ENCODE measurements at regions not wholly inside any gene's neighbourhood (a gene's known extent, or its start where the extent isn't known, plus 50 kb on each side); places are given as distances from the start of the nearest gene placed in this dataset.

DNA sequence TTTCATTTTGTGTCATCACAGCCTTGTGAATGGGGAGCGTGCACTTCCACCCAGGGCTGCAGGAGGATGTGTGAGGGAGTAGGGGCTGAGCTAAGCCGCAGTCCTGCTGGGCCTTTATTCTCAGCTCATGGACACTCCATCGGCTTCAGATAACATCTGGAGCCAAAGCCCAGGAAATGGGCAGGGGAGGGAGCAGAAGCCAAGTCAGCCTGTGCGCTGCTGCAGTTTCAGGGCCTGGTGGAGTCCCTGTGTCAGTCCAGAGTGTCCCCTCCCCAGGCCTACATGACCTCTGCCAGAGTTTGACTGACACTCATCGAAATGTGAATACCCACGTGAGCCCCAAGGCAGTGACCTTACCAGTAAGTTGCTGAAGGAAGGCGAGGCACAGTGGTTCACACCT lies 242.2 kb downstream of the LOXHD1 start:
- TF ChIP-seq, protein P1, sequence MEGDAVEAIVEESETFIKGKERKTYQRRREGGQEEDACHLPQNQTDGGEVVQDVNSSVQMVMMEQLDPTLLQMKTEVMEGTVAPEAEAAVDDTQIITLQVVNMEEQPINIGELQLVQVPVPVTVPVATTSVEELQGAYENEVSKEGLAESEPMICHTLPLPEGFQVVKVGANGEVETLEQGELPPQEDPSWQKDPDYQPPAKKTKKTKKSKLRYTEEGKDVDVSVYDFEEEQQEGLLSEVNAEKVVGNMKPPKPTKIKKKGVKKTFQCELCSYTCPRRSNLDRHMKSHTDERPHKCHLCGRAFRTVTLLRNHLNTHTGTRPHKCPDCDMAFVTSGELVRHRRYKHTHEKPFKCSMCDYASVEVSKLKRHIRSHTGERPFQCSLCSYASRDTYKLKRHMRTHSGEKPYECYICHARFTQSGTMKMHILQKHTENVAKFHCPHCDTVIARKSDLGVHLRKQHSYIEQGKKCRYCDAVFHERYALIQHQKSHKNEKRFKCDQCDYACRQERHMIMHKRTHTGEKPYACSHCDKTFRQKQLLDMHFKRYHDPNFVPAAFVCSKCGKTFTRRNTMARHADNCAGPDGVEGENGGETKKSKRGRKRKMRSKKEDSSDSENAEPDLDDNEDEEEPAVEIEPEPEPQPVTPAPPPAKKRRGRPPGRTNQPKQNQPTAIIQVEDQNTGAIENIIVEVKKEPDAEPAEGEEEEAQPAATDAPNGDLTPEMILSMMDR (IDR thresholded peaks at IDR 0.05; ENCODE audit: unreplicated experiment), result no peak
- H3K4me1 Mint-ChIP-seq, result peaks cover 34% of the 10 kb centered on the region
- no peaks in the 10 kb centered on the region for H3K36me3 Mint-ChIP-seq
- no peak for DNase-seq (ENCODE audit: low spot score in 2 of 2, unreplicated experiment in 2 of 2)
- H3K9me3 Mint-ChIP-seq, result no peaks in the 10 kb centered on the region
- no peaks in the 10 kb centered on the region for H3K27me3 Mint-ChIP-seq (ENCODE audit: low read depth)
- H3K27ac Mint-ChIP-seq, result no peak overlapping the region
- no peak overlapping the region for H3K4me3 Mint-ChIP-seq

GRCh38 chr18:46415532-46416252 lies 241.3 kb downstream of the LOXHD1 start:
- no peaks in the 10 kb centered on the region for H3K27me3 Mint-ChIP-seq (ENCODE audit: low read depth)
- no peaks in the 10 kb centered on the region for H3K36me3 Mint-ChIP-seq
- H3K4me1 Mint-ChIP-seq, result peaks cover 37% of the 10 kb centered on the region
- no peak overlapping the region for H3K27ac Mint-ChIP-seq
- TF ChIP-seq, protein P1 (IDR thresholded peaks at IDR 0.05; ENCODE audit: unreplicated experiment), result no peak
- no peaks in the 10 kb centered on the region for H3K9me3 Mint-ChIP-seq
- H3K4me3 Mint-ChIP-seq, result no peak overlapping the region
- no peak for DNase-seq (ENCODE audit: low spot score in 2 of 2, unreplicated experiment in 2 of 2)

GRCh38 chr18:46416706-46417638 lies 240.0 kb downstream of the LOXHD1 start:
- DNase-seq (ENCODE audit: low spot score in 2 of 2, unreplicated experiment in 2 of 2), result no peak
- H3K27me3 Mint-ChIP-seq (ENCODE audit: low read depth), result no peaks in the 10 kb centered on the region
- no peak overlapping the region for H3K4me3 Mint-ChIP-seq
- no peaks in the 10 kb centered on the region for H3K9me3 Mint-ChIP-seq
- no peak overlapping the region for H3K27ac Mint-ChIP-seq
- TF ChIP-seq, protein P1 (IDR thresholded peaks at IDR 0.05; ENCODE audit: unreplicated experiment), result no peak
- H3K36me3 Mint-ChIP-seq, result no peaks in the 10 kb centered on the region
- H3K4me1 Mint-ChIP-seq, result peaks cover 36% of the 10 kb centered on the region

DNA sequence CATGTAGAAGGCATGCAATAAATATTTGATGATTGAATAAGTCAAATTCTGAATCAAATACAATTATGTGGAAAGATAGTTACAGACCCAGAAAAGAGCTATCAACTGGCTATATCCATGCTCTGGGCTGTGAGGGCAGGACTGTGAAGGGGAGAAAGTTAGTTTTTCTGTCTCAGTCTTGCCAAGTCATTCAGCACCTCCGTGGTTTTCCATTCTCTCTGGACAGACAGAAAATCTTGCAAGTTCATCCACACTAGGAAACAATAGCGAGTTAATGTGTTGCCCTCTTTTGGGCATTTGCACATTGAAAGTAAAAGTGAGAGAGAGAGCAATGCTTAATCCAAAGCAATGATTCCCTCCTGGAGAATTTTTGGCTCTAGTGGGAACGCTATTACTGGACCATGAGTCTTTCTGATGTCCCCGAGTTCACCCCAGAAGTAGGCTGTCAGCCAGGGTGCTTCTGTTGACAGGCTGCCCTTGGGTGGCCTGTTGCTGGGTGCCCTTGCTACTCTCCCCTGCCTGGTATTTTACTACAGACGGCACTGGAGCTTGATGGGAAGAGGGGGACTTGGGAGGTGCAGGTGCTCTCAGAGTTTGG lies 238.3 kb downstream of the LOXHD1 start:
- peaks cover 19% of the 10 kb centered on the region for H3K4me1 Mint-ChIP-seq
- H3K4me3 Mint-ChIP-seq, result no peak overlapping the region
- no peak overlapping the region for H3K27ac Mint-ChIP-seq
- H3K9me3 Mint-ChIP-seq, result no peaks in the 10 kb centered on the region
- TF ChIP-seq, protein P1 (IDR thresholded peaks at IDR 0.05; ENCODE audit: unreplicated experiment), result no peak
- no peak for DNase-seq (ENCODE audit: low spot score in 2 of 2, unreplicated experiment in 2 of 2)
- no peaks in the 10 kb centered on the region for H3K27me3 Mint-ChIP-seq (ENCODE audit: low read depth)
- H3K36me3 Mint-ChIP-seq, result no peaks in the 10 kb centered on the region

GRCh38 chr18:46419391-46420141 lies 237.5 kb downstream of the LOXHD1 start:
- Mint-ChIP-seq H3K27ac (no peak overlapping the region), H3K27me3 (ENCODE audit: low read depth) (no peaks in the 10 kb centered on the region), H3K9me3 (no peaks in the 10 kb centered on the region), H3K36me3 (no peaks in the 10 kb centered on the region), H3K4me1 (peaks cover 17% of the 10 kb centered on the region), H3K4me3 (no peak overlapping the region)
- TF ChIP-seq, protein P1 (IDR thresholded peaks at IDR 0.05; ENCODE audit: unreplicated experiment), result no peak
- no peak for DNase-seq (ENCODE audit: low spot score in 2 of 2, unreplicated experiment in 2 of 2)
